HFF-Myc (cell line): ENCODE measurements at regions not wholly inside any gene's neighbourhood (a gene's known extent, or its start where the extent isn't known, plus 50 kb on each side); places are given as distances from the start of the nearest gene placed in this dataset.
"Not testable (repeated sequence)": the region's sequence is repeated elsewhere in the genome, so short reads cannot be mapped to it uniquely, and the experiment has no call there.

Experiments used
- DNase-seq: peaks from one replicate; pipeline ENCODE4 v3.0.0-alpha.2; 2011; ENCODE audit warnings: low read depth; ENCODE audit errors: extremely low read depth
- H3K4me3 ChIP-seq: replicated peaks from 2 replicates; pipeline ENCODE4 v1.5.1; 2011; ENCODE audit warnings: low read depth, mild to moderate bottlenecking, control low read depth, low read length
- CTCF ChIP-seq: IDR thresholded peaks from 2 replicates; pipeline ENCODE4 v1.5.1; 2012; ENCODE audit warnings: mild to moderate bottlenecking, low read depth, low read length, control low read depth; ENCODE audit errors: missing control alignments

GRCh38 chr10:28993056-28993455 lies 295.8 kb upstream of the LYZL1 start:
- no peak overlapping the region for H3K4me3 ChIP-seq
- no peak for DNase-seq
- TF ChIP-seq CTCF = no peak

GRCh38 chr10:28993861-28994260 lies 295.0 kb upstream of the LYZL1 start:
- no peak for TF ChIP-seq CTCF
- no peak for DNase-seq
- H3K4me3 ChIP-seq = no peak overlapping the region

- DNase-seq, H3K4me3 ChIP-seq: not testable (repeated sequence)
Observed at GRCh38 chr10:28994802-28995201, 294.1 kb upstream of the LYZL1 start.

- no peak for DNase-seq
- no peak overlapping the region for H3K4me3 ChIP-seq
- no peak for TF ChIP-seq CTCF
Observed at GRCh38 chr10:28995497-28995896, 293.4 kb upstream of the LYZL1 start.

GRCh38 chr10:28996345-28996744 lies 292.5 kb upstream of the LYZL1 start:
- H3K4me3 ChIP-seq = no peak overlapping the region
- no peak for TF ChIP-seq CTCF
- DNase-seq = no peak

- no peak for TF ChIP-seq CTCF
- DNase-seq = no peak
- no peak overlapping the region for H3K4me3 ChIP-seq
Observed at GRCh38 chr10:28996947-28997551, 291.8 kb upstream of the LYZL1 start.

GRCh38 chr10:28997734-28998133 lies 291.1 kb upstream of the LYZL1 start:
- no peak overlapping the region for H3K4me3 ChIP-seq
- no peak for DNase-seq
- no peak for TF ChIP-seq CTCF

GRCh38 chr10:29001801-29002200 lies 287.1 kb upstream of the LYZL1 start:
- DNase-seq = no peak
- TF ChIP-seq CTCF = no peak
- H3K4me3 ChIP-seq = no peak overlapping the region

- not testable (repeated sequence) for H3K4me3 ChIP-seq, DNase-seq
Observed at GRCh38 chr10:29003014-29003413, 285.9 kb upstream of the LYZL1 start.
